ENCODE measurements at regions not wholly inside any gene's neighbourhood (a gene's known extent, or its start where the extent isn't known, plus 50 kb on each side); places are given as distances from the start of the nearest gene placed in this dataset.

DNA sequence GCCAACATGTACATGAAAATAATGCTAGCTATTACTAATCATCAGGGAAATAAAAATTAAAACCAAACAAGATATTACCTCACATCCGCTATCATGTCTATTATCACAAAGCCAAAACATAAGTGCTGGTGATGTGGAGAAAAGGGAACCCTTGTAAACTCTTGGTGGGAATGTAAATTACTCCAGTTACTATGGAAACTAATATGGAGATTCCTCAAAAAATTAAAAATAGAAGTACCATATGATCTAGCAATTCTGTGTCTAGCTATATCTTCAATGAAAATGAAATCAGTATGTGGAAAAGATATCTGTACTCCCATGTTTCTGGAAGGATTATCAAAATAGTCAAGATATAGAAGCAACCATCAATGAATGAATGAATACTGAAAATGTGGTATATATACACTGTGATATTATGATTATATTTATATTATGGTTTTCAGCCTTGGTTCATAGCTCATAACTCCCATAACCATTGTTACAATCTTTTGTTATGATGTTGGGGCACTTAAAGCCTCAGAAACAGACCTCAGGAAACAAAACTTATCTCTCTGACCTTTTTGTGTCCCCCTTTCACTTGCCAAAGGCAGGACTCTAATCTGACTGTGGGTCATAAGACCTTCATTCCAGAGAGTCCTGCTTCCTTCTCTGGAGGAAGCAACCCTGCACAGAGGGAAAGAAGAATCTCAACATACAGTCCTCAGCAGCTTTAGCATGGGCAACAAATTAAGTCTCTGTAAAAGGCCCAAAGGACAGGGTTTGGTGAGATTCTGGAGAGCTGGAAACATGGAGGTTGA lies 933.2 kb downstream of the ADGRL3 start:
- TF ChIP-seq, protein P1, sequence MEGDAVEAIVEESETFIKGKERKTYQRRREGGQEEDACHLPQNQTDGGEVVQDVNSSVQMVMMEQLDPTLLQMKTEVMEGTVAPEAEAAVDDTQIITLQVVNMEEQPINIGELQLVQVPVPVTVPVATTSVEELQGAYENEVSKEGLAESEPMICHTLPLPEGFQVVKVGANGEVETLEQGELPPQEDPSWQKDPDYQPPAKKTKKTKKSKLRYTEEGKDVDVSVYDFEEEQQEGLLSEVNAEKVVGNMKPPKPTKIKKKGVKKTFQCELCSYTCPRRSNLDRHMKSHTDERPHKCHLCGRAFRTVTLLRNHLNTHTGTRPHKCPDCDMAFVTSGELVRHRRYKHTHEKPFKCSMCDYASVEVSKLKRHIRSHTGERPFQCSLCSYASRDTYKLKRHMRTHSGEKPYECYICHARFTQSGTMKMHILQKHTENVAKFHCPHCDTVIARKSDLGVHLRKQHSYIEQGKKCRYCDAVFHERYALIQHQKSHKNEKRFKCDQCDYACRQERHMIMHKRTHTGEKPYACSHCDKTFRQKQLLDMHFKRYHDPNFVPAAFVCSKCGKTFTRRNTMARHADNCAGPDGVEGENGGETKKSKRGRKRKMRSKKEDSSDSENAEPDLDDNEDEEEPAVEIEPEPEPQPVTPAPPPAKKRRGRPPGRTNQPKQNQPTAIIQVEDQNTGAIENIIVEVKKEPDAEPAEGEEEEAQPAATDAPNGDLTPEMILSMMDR (IDR thresholded peaks at IDR 0.05; ENCODE audit: unreplicated experiment) = no peak
- Mint-ChIP-seq H3K27ac (no peak overlapping the region), H3K9me3 (peaks cover 27% of the 10 kb centered on the region)

GRCh38 chr4:62131049-62131448 lies 930.9 kb downstream of the ADGRL3 start:
- Mint-ChIP-seq H3K9me3 (peaks cover 37% of the 10 kb centered on the region), H3K4me1 (no peaks in the 10 kb centered on the region), H3K36me3 (peaks cover 4% of the 10 kb centered on the region), H3K27me3 (ENCODE audit: low read depth) (no peaks in the 10 kb centered on the region), H3K4me3 (no peak overlapping the region), H3K27ac (no peak overlapping the region)
- TF ChIP-seq, protein P1 (IDR thresholded peaks at IDR 0.05; ENCODE audit: unreplicated experiment) = no peak
- no peak for DNase-seq (ENCODE audit: low spot score in 2 of 2, unreplicated experiment in 2 of 2)

More for the DNA sequence above, 933.2 kb downstream of the ADGRL3 start:
- no peak for DNase-seq (ENCODE audit: low spot score in 2 of 2, unreplicated experiment in 2 of 2)
- H3K36me3 Mint-ChIP-seq = peaks cover 4% of the 10 kb centered on the region
- no peaks in the 10 kb centered on the region for H3K4me1 Mint-ChIP-seq
- H3K4me3 Mint-ChIP-seq = no peak overlapping the region
- H3K27me3 Mint-ChIP-seq (ENCODE audit: low read depth) = no peaks in the 10 kb centered on the region

DNA sequence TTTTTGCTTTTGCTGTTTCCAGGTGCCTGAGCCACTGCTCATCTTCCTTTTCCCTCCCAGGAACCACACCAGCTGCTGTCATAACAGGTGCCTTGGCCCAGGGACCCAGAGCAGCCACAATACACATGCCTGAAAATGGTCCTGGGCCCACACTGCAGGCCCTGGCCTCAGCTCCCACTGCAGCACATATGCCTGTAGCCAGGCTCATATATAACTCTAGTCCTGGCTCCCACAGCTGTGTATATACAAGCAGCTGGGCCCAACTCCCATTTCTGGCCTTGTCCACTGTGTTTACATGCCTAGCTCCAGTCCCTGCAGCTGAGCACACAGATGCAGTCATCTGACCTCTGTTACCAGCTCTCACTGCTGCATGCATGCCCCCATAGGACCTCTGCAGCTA lies 930.5 kb downstream of the ADGRL3 start:
- DNase-seq (ENCODE audit: low spot score in 2 of 2, unreplicated experiment in 2 of 2) = no peak
- TF ChIP-seq, protein P1 (IDR thresholded peaks at IDR 0.05; ENCODE audit: unreplicated experiment) = no peak
- no peaks in the 10 kb centered on the region for H3K27me3 Mint-ChIP-seq (ENCODE audit: low read depth)
- H3K4me3 Mint-ChIP-seq = no peak overlapping the region
- H3K4me1 Mint-ChIP-seq = no peaks in the 10 kb centered on the region
- peaks cover 4% of the 10 kb centered on the region for H3K36me3 Mint-ChIP-seq
- peaks cover 37% of the 10 kb centered on the region for H3K9me3 Mint-ChIP-seq
- no peak overlapping the region for H3K27ac Mint-ChIP-seq

- Mint-ChIP-seq H3K36me3 (peaks cover 4% of the 10 kb centered on the region), H3K4me1 (no peaks in the 10 kb centered on the region)
- TF ChIP-seq, protein P1 (IDR thresholded peaks at IDR 0.05; ENCODE audit: unreplicated experiment) = no peak
Measured at GRCh38 chr4:62130230-62130629, 930.1 kb downstream of the ADGRL3 start.

More at GRCh38 chr4:62130230-62130629, 930.1 kb downstream of the ADGRL3 start:
- Mint-ChIP-seq H3K9me3 (peaks cover 37% of the 10 kb centered on the region), H3K27me3 (ENCODE audit: low read depth) (no peaks in the 10 kb centered on the region), H3K27ac (no peak overlapping the region), H3K4me3 (no peak overlapping the region)
- no peak for DNase-seq (ENCODE audit: low spot score in 2 of 2, unreplicated experiment in 2 of 2)

Measured in mesothelial cell of epicardium (in vitro differentiated cells).